HG03064 (cell line): ENCODE measurements at regions not wholly inside any gene's neighbourhood (a gene's known extent, or its start where the extent isn't known, plus 50 kb on each side); places are given as distances from the start of the nearest gene placed in this dataset.
"Not testable (repeated sequence)": the region's sequence is repeated elsewhere in the genome, so short reads cannot be mapped to it uniquely, and the experiment has no call there.

ENCODE experiments used
- ATAC-seq: cut with Tn5 transposase; IDR thresholded peaks from one replicate; pipeline ENCODE4 v1.9.1; 2021; ENCODE audit warnings: low read depth; ENCODE audit not compliant: unreplicated experiment

DNA sequence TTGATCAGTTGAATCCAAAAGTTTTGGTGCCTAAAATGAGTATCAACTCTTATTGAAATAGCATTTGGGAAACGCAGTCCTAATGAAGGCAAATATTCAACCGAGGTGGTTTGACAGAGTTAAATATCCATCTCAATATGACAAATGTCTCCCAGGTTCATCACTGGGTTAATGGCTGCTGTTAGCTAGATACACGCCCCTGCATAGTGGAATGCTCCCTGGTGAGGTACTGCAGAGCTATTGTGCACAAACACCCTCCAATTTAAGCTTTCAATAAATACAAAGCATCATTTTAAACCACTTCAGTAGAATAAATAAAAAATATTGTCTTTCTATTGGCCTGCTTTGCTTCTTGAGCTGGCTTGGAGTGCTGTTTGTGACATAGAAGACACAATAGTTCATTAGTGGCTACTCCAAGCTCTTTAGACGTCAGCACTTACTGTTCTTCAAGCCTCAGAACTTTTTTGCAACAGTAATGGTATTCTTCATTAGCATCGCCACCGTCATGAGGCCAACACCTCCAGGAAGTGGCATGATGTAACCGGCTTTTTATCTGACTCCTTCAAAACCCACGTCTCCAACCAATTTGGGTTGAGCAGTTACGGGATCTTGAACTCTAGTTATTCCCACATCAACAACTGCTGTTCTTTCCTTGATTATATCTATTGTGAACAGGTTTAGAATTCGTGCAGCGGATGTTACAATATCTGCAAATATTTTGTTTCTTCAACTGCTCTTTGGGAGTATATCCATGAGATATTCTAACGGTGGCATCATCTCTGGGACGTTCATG is 1159.6 kb upstream of the EPHA6 start:
- ATAC-seq = no peak

DNA sequence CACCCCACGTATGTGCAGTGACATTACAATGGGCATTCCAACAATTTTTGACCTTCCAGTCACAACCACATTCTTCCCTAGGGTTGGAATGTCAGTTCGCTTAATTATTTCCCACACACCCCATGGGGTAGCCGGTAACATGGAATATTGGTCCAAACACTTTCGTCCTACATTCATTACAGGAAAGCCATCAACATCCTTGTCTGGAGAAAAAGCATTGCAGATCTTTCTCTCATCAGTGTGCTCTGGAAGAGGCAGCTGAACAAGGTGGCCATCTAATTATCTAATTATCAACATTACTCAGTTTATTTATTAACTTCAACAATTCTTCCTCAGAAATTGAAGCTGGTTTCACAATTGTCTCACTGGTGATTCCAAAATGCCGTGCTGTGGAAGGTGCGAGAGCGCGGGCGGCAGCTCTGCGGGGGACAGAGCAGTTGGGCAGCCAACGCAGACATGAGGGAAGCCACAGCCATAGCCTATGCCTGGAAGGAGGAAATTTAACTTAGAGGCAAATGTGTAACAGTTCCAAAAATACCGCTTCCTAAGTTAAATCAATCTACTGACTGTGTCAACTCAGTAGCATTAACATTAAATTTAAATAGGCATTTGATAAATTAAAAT is 1158.9 kb upstream of the EPHA6 start:
- ATAC-seq = no peak

GRCh38 chr3:95670765-95671164 is 1143.6 kb upstream of the EPHA6 start:
- ATAC-seq = no peak

DNA sequence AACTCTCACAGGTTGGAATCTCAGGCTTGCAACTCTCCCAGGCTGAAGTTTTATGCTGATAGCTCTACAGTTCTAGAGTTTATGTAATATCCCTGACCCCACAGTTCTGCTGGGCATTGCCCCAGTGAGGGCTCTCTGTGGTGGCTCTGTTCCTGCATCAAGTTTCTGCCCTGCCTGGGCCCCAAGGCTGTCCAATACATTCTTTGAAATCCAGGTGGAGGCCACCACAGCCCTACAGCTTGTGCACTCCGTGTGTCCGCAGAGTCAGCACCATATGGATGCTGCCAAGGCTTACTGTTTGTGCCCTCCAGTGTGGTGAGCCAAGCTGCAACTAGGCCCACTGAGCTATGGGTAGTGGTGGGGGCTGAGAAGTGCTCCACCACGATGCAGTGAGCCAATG is 1141.2 kb upstream of the EPHA6 start:
- no peak for ATAC-seq

- peak; percentile 75 for ATAC-seq
Observed at GRCh38 chr3:95705786-95706418, 1108.5 kb upstream of the EPHA6 start.

GRCh38 chr3:95707268-95707667 is 1107.1 kb upstream of the EPHA6 start:
- ATAC-seq = no peak

DNA sequence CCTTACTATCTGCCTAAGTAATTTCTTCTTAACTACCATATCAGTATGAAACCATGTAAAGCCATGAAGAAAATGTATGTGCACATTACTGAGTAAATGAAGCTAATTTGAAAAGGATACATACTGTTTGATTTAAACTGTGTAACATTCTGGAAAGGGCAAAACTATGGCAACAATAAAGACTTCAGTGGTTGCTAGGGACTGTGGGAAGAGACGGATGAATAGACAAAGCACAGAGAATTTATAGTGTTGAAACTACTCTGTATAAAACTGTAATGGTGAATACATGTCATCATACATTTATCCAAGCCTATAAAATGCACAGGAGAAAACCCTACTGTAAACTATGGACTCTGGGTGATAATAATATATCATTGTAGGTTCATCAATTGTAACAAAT is 1103.7 kb upstream of the EPHA6 start:
- no peak for ATAC-seq

- ATAC-seq = no peak
Observed at GRCh38 chr3:95711789-95712188, 1102.6 kb upstream of the EPHA6 start.

- no peak for ATAC-seq
Observed at GRCh38 chr3:95715128-95715527, 1099.3 kb upstream of the EPHA6 start.

GRCh38 chr3:95717048-95717447 is 1097.3 kb upstream of the EPHA6 start:
- no peak for ATAC-seq

DNA sequence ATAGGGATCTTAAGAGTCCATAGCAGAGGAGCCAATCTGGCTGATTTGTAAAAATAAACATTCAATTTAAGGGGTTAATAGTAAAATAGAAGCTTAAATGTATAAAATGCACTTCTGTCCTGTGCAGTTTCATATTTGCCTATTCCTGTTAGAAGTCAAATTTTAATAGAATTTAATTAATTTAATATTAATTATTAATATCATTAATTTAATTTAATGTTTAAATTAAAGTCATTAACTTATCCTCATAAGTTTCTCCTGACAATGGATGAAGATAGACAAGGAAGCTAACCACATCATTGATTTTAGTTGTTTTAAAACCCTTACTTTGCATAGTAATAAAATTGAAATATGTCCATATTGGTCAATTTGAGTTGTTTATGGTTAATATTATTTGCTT is 1096.2 kb upstream of the EPHA6 start:
- no peak for ATAC-seq

- no peak for ATAC-seq
Observed at GRCh38 chr3:95719481-95719880, 1094.9 kb upstream of the EPHA6 start.

- ATAC-seq = no peak
Observed at GRCh38 chr3:95721938-95722337, 1092.5 kb upstream of the EPHA6 start.

GRCh38 chr3:95725770-95726169 is 1088.6 kb upstream of the EPHA6 start:
- no peak for ATAC-seq

GRCh38 chr3:95731753-95732152 is 1082.6 kb upstream of the EPHA6 start:
- ATAC-seq = no peak

DNA sequence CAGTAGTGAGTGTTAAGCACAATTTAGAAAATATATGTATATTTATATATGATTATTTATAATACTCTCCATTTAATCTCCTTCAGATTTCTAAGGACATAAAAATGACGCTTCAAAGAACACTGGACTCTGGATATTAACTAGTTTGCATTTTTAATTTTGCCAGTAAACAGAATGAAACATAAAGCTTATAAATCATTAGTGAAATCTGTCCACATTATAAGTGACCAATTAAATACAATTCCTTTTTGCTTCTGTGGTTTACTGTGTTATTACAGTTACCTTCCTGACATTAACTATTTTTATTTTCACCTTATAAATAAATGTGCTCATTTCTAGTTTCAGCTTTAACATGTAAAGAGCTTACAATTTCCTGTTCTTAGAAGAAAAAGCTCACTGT is 1081.1 kb upstream of the EPHA6 start:
- no peak for ATAC-seq

- no peak for ATAC-seq
Observed at GRCh38 chr3:95738045-95738444, 1076.3 kb upstream of the EPHA6 start.

DNA sequence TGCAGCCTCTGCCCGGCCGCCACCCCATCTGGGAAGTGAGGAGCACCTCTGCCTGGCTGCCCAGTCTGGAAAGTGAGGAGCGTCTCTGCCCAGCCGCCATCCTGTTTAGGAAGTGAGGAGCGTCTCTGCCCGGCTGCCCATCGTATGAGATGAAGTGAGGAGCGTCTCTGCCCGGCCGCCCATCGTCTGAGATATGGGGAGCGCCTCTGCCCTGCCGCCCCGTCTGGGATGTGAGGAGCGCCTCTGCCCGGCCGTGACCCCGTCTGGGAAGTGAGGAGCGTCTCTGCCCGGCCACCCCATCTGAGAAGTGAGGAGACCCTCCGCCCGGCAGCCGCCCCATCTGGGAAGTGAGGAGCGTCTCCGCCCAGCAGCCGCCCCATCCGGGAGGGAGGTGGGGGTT is 1069.5 kb upstream of the EPHA6 start:
- not testable (repeated sequence) for ATAC-seq

DNA sequence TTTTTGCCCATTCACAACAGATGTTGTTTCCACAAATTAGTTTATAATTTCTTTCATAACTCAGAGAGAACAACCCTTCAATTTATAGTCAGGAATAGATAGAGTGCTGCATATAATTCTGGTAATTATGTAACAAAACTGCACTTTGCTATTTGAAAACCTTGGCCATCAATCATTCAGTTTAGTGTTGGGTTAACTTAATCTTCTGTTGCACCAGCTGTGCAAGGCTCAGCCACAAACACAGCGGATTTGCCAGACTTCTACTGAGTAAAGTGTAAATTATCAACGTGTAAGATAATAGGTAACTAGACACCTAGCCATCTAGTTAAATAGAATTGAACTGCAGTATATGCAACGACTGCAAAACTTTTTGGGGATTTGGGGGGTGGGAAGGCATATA is 1064.3 kb upstream of the EPHA6 start:
- ATAC-seq = no peak

GRCh38 chr3:95751509-95751908 is 1062.9 kb upstream of the EPHA6 start:
- ATAC-seq = no peak

GRCh38 chr3:95752199-95752598 is 1062.2 kb upstream of the EPHA6 start:
- ATAC-seq = no peak

- no peak for ATAC-seq
Observed at GRCh38 chr3:95758707-95759106, 1055.7 kb upstream of the EPHA6 start.
